ENCODE measurements at regions not wholly inside any gene's neighbourhood (a gene's known extent, or its start where the extent isn't known, plus 50 kb on each side); places are given as distances from the start of the nearest gene placed in this dataset.

DNA sequence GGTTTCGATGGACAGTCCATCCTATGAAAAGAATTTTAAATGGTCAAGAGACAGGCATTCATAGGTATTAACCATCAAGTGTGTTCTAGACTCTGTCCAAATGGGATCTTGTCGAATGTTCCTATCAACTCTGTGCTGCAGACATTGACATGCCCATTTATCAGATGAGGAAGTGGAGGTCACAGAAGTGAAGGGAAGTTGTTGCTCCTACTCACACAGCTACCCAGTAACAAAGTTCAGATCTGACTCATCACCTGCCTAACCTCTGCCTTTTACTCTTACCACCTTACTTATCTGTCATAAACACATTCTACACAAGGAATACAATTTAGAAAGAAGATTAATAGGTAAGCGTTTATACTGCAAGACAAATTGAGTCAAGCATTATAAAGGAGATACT is 426.2 kb upstream of the BRINP1 start:
- H4K20me1 ChIP-seq (ENCODE audit: control insufficient read depth, insufficient read depth, low read length, poor library complexity, severe bottlenecking), result no peaks in the 10 kb centered on the region
- H3K4me1 Mint-ChIP-seq, result no peaks in the 10 kb centered on the region
- no peak overlapping the region for H3K27ac ChIP-seq (ENCODE audit: low read length in 2 of 2)
- H2AFZ ChIP-seq (ENCODE audit: insufficient read depth, low read depth, low read length, poor library complexity, severe bottlenecking), result no peak overlapping the region
- H3K27ac Mint-ChIP-seq, result no peak overlapping the region
- no peaks in the 10 kb centered on the region for H3K36me3 ChIP-seq (replicated peaks in 1 of 2; ENCODE audit: control extremely low read depth in 1 of 2, control insufficient read depth in 1 of 2, extremely low read depth in 1 of 2, insufficient read depth in 2 of 2, low read length in 1 of 2)
- no peaks in the 10 kb centered on the region for H3K4me1 ChIP-seq (ENCODE audit: control insufficient read depth in 2 of 2, insufficient read depth in 2 of 2, low read length in 2 of 2)
- H3K79me2 ChIP-seq (ENCODE audit: control insufficient read depth, insufficient read depth, low read length), result no peaks in the 10 kb centered on the region
- no peak overlapping the region for H3K9ac ChIP-seq (ENCODE audit: low read length)
- peaks cover 0 to 5% (median 1%) of the 10 kb centered on the region in 4 experiments for H3K27me3 ChIP-seq (replicated peaks in 1 of 4; ENCODE audit: control extremely low read depth in 1 of 4, control insufficient read depth in 3 of 4, insufficient read depth in 4 of 4, low read length in 3 of 4)
- no peak for TF ChIP-seq EZH2 (IDR thresholded peaks at IDR 0.05; ENCODE audit: borderline replicate concordance, insufficient read depth, low read depth, low read length, poor library complexity, severe bottlenecking)
- peaks cover 15% of the 10 kb centered on the region for H3K27me3 Mint-ChIP-seq
- H3K4me3 Mint-ChIP-seq, result no peak overlapping the region
- no peaks in the 10 kb centered on the region for H3K9me3 Mint-ChIP-seq (ENCODE audit: insufficient read depth)
- no peak overlapping the region for H3K4me2 ChIP-seq (replicated peaks; ENCODE audit: low read depth, low read length, poor library complexity, severe bottlenecking)
- ChIA-PET CTCF (no interaction called here), POLR2A (no interaction called here)
- WGBS (ENCODE audit: insufficient coverage), result 100% methylated on average over 1 of the region's 3 CpGs
- no peak for ATAC-seq (ENCODE audit: low read depth)
- intact Hi-C loops (cut with micrococcal nuclease), result no loop called here
- no peak for DNase-seq
- H3K9me3 ChIP-seq (ENCODE audit: control extremely low read depth in 1 of 3, control insufficient read depth in 2 of 3, insufficient read depth in 1 of 3, low read length in 2 of 3), result no peaks in the 10 kb centered on the region
- no peak overlapping the region for H3K4me3 ChIP-seq (ENCODE audit: control extremely low read depth in 1 of 5, extremely low read depth in 1 of 5, insufficient read depth in 1 of 5, low read depth in 2 of 5, low read length in 4 of 5)

DNA sequence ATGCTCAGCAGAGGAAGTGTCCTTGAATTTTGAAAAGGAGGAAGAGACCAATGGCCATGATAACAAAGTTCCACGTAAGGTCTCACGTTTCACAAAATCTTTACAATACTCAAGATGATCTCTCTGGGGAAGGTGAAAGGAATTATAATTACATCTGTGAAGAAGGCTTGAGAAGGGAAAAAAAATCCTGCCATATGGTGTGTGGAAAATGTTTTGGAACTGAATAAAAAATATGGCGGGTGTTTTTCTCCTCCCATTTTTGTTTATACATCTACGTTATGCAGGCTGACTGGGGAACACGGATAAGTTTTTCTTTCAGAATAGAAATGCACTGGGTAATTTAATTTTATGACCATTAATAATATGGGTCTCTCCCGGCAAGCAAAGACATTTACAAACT is 425.6 kb upstream of the BRINP1 start:
- H3K4me3 ChIP-seq (ENCODE audit: control extremely low read depth in 1 of 5, extremely low read depth in 1 of 5, insufficient read depth in 1 of 5, low read depth in 2 of 5, low read length in 4 of 5), result no peak overlapping the region
- no peaks in the 10 kb centered on the region for H3K4me1 ChIP-seq (ENCODE audit: control insufficient read depth in 2 of 2, insufficient read depth in 2 of 2, low read length in 2 of 2)
- Mint-ChIP-seq H3K9me3 (ENCODE audit: insufficient read depth) (no peaks in the 10 kb centered on the region), H3K4me1 (no peaks in the 10 kb centered on the region), H3K27me3 (peaks cover 15% of the 10 kb centered on the region), H3K27ac (no peak overlapping the region), H3K4me3 (no peak overlapping the region)
- H3K9me3 ChIP-seq (ENCODE audit: control extremely low read depth in 1 of 3, control insufficient read depth in 2 of 3, insufficient read depth in 1 of 3, low read length in 2 of 3), result no peaks in the 10 kb centered on the region
- CTCF ChIA-PET, result no interaction called here
- no peak overlapping the region for H3K9ac ChIP-seq (ENCODE audit: low read length)
- DNase-seq, result no peak
- H4K20me1 ChIP-seq (ENCODE audit: control insufficient read depth, insufficient read depth, low read length, poor library complexity, severe bottlenecking), result no peaks in the 10 kb centered on the region
- peaks cover 0 to 5% (median 1%) of the 10 kb centered on the region in 4 experiments for H3K27me3 ChIP-seq (replicated peaks in 1 of 4; ENCODE audit: control extremely low read depth in 1 of 4, control insufficient read depth in 3 of 4, insufficient read depth in 4 of 4, low read length in 3 of 4)
- no peak overlapping the region for H2AFZ ChIP-seq (ENCODE audit: insufficient read depth, low read depth, low read length, poor library complexity, severe bottlenecking)
- ATAC-seq (ENCODE audit: low read depth), result no peak
- no peaks in the 10 kb centered on the region for H3K36me3 ChIP-seq (replicated peaks in 1 of 2; ENCODE audit: control extremely low read depth in 1 of 2, control insufficient read depth in 1 of 2, extremely low read depth in 1 of 2, insufficient read depth in 2 of 2, low read length in 1 of 2)
- no peaks in the 10 kb centered on the region for H3K79me2 ChIP-seq (ENCODE audit: control insufficient read depth, insufficient read depth, low read length)
- intact Hi-C loops (cut with micrococcal nuclease), result no loop called here
- POLR2A ChIA-PET, result no interaction called here
- no CpG with 5 or more reads among the region's 6 CpGs for WGBS (ENCODE audit: insufficient coverage)
- no peak overlapping the region for H3K27ac ChIP-seq (ENCODE audit: low read length in 2 of 2)
- H3K4me2 ChIP-seq (replicated peaks; ENCODE audit: low read depth, low read length, poor library complexity, severe bottlenecking), result no peak overlapping the region
- TF ChIP-seq, protein P1, sequence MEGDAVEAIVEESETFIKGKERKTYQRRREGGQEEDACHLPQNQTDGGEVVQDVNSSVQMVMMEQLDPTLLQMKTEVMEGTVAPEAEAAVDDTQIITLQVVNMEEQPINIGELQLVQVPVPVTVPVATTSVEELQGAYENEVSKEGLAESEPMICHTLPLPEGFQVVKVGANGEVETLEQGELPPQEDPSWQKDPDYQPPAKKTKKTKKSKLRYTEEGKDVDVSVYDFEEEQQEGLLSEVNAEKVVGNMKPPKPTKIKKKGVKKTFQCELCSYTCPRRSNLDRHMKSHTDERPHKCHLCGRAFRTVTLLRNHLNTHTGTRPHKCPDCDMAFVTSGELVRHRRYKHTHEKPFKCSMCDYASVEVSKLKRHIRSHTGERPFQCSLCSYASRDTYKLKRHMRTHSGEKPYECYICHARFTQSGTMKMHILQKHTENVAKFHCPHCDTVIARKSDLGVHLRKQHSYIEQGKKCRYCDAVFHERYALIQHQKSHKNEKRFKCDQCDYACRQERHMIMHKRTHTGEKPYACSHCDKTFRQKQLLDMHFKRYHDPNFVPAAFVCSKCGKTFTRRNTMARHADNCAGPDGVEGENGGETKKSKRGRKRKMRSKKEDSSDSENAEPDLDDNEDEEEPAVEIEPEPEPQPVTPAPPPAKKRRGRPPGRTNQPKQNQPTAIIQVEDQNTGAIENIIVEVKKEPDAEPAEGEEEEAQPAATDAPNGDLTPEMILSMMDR (IDR thresholded peaks at IDR 0.05), result no peak
- TF ChIP-seq EZH2 (IDR thresholded peaks at IDR 0.05; ENCODE audit: borderline replicate concordance, insufficient read depth, low read depth, low read length, poor library complexity, severe bottlenecking), result no peak
